H1 (cell line): ENCODE measurements at regions not wholly inside any gene's neighbourhood (a gene's known extent, or its start where the extent isn't known, plus 50 kb on each side); places are given as distances from the start of the nearest gene placed in this dataset.

Source experiments
- CTCF ChIA-PET: fragments of 300-600 bp; sonication (Branson Sonifier 250); formaldehyde crosslinking; loops from one replicate; lab custom pipeline; 2021; ENCODE audit not compliant: partially characterized antibody; lab: Charles Lee
- POLR2A ChIA-PET: fragments of 300-600 bp; sonication (Branson Sonifier 250); formaldehyde crosslinking; loops from one replicate; lab custom pipeline; 2021; ENCODE audit warnings: inconsistent platforms; ENCODE audit not compliant: partially characterized antibody; lab: Charles Lee
- DNase-seq, 2 experiments: peaks; one replicate each; pipeline versions ENCODE4 v3.0.0 to v3.0.0-alpha.2; 2010 to 2022; ENCODE audit warnings: low spot score in 2 of 2, low read depth in 1 of 2, mixed read lengths in 1 of 2
- FAIRE-seq: peaks from 2 replicates; lab custom pipeline; 2011; peaks lifted over from hg19 to GRCh38; lab: Jason Lieb, UNC
- H2AFZ ChIP-seq: 2 replicates; pipeline ENCODE4 v1.8.1; 2012; ENCODE audit warnings: low read length, inconsistent platforms
- H2AK5ac ChIP-seq: 2 replicates; pipeline ENCODE4 v1.6.1; 2013; ENCODE audit warnings: low read depth, low read length
- H2BK120ac ChIP-seq: replicated peaks from 2 replicates; pipeline ENCODE3; 2013; ENCODE audit warnings: low read depth, low read length, inconsistent platforms
- H2BK12ac ChIP-seq: 2 replicates; pipeline ENCODE4 v1.6.1; 2013; ENCODE audit warnings: low read depth, low read length
- H2BK15ac ChIP-seq: 2 replicates; pipeline ENCODE4 v1.6.1; 2013; ENCODE audit warnings: low read length
- H2BK20ac ChIP-seq: 2 replicates; pipeline ENCODE4 v1.6.1; 2013; ENCODE audit warnings: low read length
- H2BK5ac ChIP-seq: 2 replicates; pipeline ENCODE4 v1.6.1; 2013; ENCODE audit warnings: low read depth, low read length
- H3K14ac ChIP-seq: 2 replicates; pipeline ENCODE4 v1.6.1; 2013; ENCODE audit warnings: inconsistent platforms; ENCODE audit not compliant: insufficient read length
- H3K18ac ChIP-seq: 2 replicates; pipeline ENCODE4 v1.6.1; 2013; ENCODE audit warnings: low read length; ENCODE audit errors: extremely low read depth
- H3K23ac ChIP-seq: 2 replicates; pipeline ENCODE4 v1.6.1; 2013; ENCODE audit warnings: inconsistent platforms; ENCODE audit not compliant: insufficient read length
- H3K23me2 ChIP-seq: 2 replicates; pipeline ENCODE4 v1.6.1; 2013; ENCODE audit warnings: low read depth, low read length
- H3K27ac ChIP-seq: 2 replicates; pipeline ENCODE4 v1.6.1; 2011; ENCODE audit warnings: low read depth, low read length, inconsistent platforms
- H3K27me3 ChIP-seq, 4 experiments: replicated peaks in 1 of 4; 1 replicate in 1 of 4; 2 replicates in 3 of 4; pipeline versions ENCODE4 v1.6.1 to v1.8.1; 2011 to 2013; ENCODE audit warnings: low read length in 3 of 4, mild to moderate bottlenecking in 3 of 4, inconsistent platforms in 2 of 4, mixed read lengths in 2 of 4, moderate library complexity in 1 of 4; ENCODE audit not compliant: control insufficient read depth in 3 of 4, insufficient read depth in 3 of 4; ENCODE audit errors: extremely low read depth in 1 of 4
- H3K36me3 ChIP-seq, 4 experiments: 2 replicates each; pipeline versions ENCODE4 v1.6.1 to v1.8.1; 2011 to 2013; ENCODE audit warnings: mild to moderate bottlenecking in 4 of 4, low read length in 3 of 4, moderate library complexity in 2 of 4, control low read depth in 1 of 4, inconsistent platforms in 1 of 4; ENCODE audit not compliant: insufficient read depth in 4 of 4, control insufficient read depth in 2 of 4
- H3K4ac ChIP-seq: replicated peaks from 2 replicates; pipeline ENCODE3; 2013; ENCODE audit warnings: low read length, low read depth, mixed read lengths, inconsistent platforms; ENCODE audit not compliant: insufficient read length
- H3K4me1 ChIP-seq, 4 experiments: replicated peaks in 1 of 4; 1 replicate in 1 of 4; 2 replicates in 3 of 4; pipeline versions ENCODE4 v1.6.1 to v1.8.1; 2011 to 2013; ENCODE audit warnings: low read length in 3 of 4, inconsistent platforms in 2 of 4, mixed read lengths in 1 of 4; ENCODE audit not compliant: insufficient read depth in 4 of 4, control insufficient read depth in 3 of 4
- H3K4me2 ChIP-seq, 2 experiments: 2 replicates each; pipeline versions ENCODE4 v1.6.1 to v1.8.1; 2011 to 2013; ENCODE audit warnings: low read depth in 2 of 2, low read length in 2 of 2, control low read depth in 1 of 2, inconsistent platforms in 1 of 2, mild to moderate bottlenecking in 1 of 2; ENCODE audit not compliant: insufficient read depth in 1 of 2
- H3K4me3 ChIP-seq, 4 experiments: fragments of 200-600, 300-600 bp in 1 of 4; sonication (generic), shearing (Covaris generic), sonication (Bioruptor Twin) in 1 of 4; 2 replicates each; pipeline versions ENCODE4 v1.5.1 to v1.8.1; 2011 to 2016; ENCODE audit warnings: low read length in 4 of 4, low read depth in 3 of 4, control low read depth in 2 of 4, inconsistent platforms in 2 of 4, mild to moderate bottlenecking in 2 of 4, mixed read lengths in 1 of 4, moderate library complexity in 1 of 4; ENCODE audit not compliant: insufficient read depth in 2 of 4; ENCODE audit errors: extremely low read depth in 1 of 4
- H3K56ac ChIP-seq: replicated peaks from 2 replicates; pipeline ENCODE3; 2013; ENCODE audit warnings: low read depth, mild to moderate bottlenecking, mixed read lengths, low read length, inconsistent platforms; ENCODE audit not compliant: insufficient read length
- H3K79me1 ChIP-seq: 2 replicates; pipeline ENCODE4 v1.6.1; 2013; ENCODE audit warnings: low read depth, low read length, control low read depth
- H3K79me2 ChIP-seq, 2 experiments: 2 replicates each; pipeline versions ENCODE4 v1.6.1 to v1.8.1; 2012 to 2013; ENCODE audit warnings: low read length in 2 of 2, mild to moderate bottlenecking in 2 of 2, inconsistent platforms in 1 of 2; ENCODE audit not compliant: insufficient read depth in 2 of 2, control insufficient read depth in 1 of 2
- H3K9ac ChIP-seq, 4 experiments: replicated peaks in 1 of 4; 1 replicate in 1 of 4; 2 replicates in 3 of 4; pipeline versions ENCODE4 v1.6.1 to v1.8.1; 2011 to 2013; ENCODE audit warnings: low read depth in 3 of 4, low read length in 3 of 4, control low read depth in 2 of 4, mild to moderate bottlenecking in 2 of 4, moderate library complexity in 2 of 4, inconsistent platforms in 1 of 4; ENCODE audit errors: extremely low read depth in 1 of 4
- H3K9me3 ChIP-seq, 2 experiments: 2 replicates each; pipeline versions ENCODE4 v1.6.1 to v1.8.1; 2012 to 2013; ENCODE audit warnings: mild to moderate bottlenecking in 2 of 2, moderate library complexity in 2 of 2, control low read depth in 1 of 2, inconsistent platforms in 1 of 2, low read depth in 1 of 2, low read length in 1 of 2, mixed read lengths in 1 of 2; ENCODE audit not compliant: insufficient read depth in 2 of 2
- H4K20me1 ChIP-seq, 2 experiments: replicated peaks in 1 of 2; 2 replicates each; pipeline versions ENCODE3 to v1.8.1; 2011 to 2013; ENCODE audit warnings: inconsistent platforms in 2 of 2, low read length in 2 of 2, mild to moderate bottlenecking in 1 of 2; ENCODE audit not compliant: insufficient read depth in 2 of 2, control insufficient read depth in 1 of 2
- H4K5ac ChIP-seq: 2 replicates; pipeline ENCODE4 v1.6.1; 2013; ENCODE audit warnings: low read length, low read depth, mixed read lengths, inconsistent platforms; ENCODE audit not compliant: insufficient read length
- H4K8ac ChIP-seq: 2 replicates; pipeline ENCODE4 v1.8.0; 2013; ENCODE audit warnings: mild to moderate bottlenecking, moderate library complexity, low read length, inconsistent platforms; ENCODE audit not compliant: insufficient read depth; ENCODE audit errors: extremely low read depth
- H4K91ac ChIP-seq: replicated peaks from 2 replicates; pipeline ENCODE3; 2013; ENCODE audit warnings: low read length, mixed read lengths, inconsistent platforms; ENCODE audit not compliant: insufficient read length
- CBX5 ChIP-seq: fragments of 300-800, 300-1000 bp; sonication (generic); IDR thresholded peaks from 2 replicates; pipeline ENCODE4 v1.7.1; 2016; ENCODE audit warnings: antibody characterized with exemption, low read length, low read depth
- CTCF ChIP-seq, 3 experiments: IDR thresholded peaks; 1 replicate in 2 of 3; 2 replicates in 1 of 3; pipeline versions ENCODE4 v1.5.1 to v1.6.1; 2011; ENCODE audit warnings: low read length in 3 of 3, mild to moderate bottlenecking in 3 of 3, inconsistent platforms in 2 of 3, low read depth in 1 of 3, moderate library complexity in 1 of 3; ENCODE audit not compliant: insufficient read depth in 1 of 3; ENCODE audit errors: control extremely low read depth in 1 of 3
- EGR1 ChIP-seq: IDR thresholded peaks from 2 replicates; pipeline ENCODE4 v1.6.1; 2011; ENCODE audit warnings: low read depth, low read length, borderline replicate concordance
- FOSL1 ChIP-seq: IDR thresholded peaks from 2 replicates; pipeline ENCODE4 v1.6.1; 2011; ENCODE audit warnings: mild to moderate bottlenecking, low read depth, low read length, moderate library complexity; ENCODE audit not compliant: insufficient read depth
- KDM1A ChIP-seq: fragments of 200-600, 300-600 bp; sonication (generic); IDR thresholded peaks from 2 replicates; pipeline ENCODE4 v1.7.1; 2016; ENCODE audit warnings: mild to moderate bottlenecking, low read length, borderline replicate concordance
- MAFK ChIP-seq: IDR thresholded peaks from 2 replicates; pipeline ENCODE4 v1.6.1; 2012; ENCODE audit warnings: low read depth, mild to moderate bottlenecking, improper control_type of control experiment, low read length
- SAP30 ChIP-seq: fragments of 300-600 bp; sonication (generic); IDR thresholded peaks from 2 replicates; pipeline ENCODE4 v1.7.1; 2012; ENCODE audit warnings: low read length, moderate library complexity, mild to moderate bottlenecking, inconsistent platforms; ENCODE audit not compliant: insufficient read depth, insufficient replicate concordance
- SIRT6 ChIP-seq: IDR thresholded peaks from one replicate; pipeline ENCODE4 v1.7.1; 2012; ENCODE audit warnings: low read length, inconsistent platforms
- SIX5 ChIP-seq: IDR thresholded peaks from 2 replicates; pipeline ENCODE4 v1.6.1; 2011; ENCODE audit warnings: mild to moderate bottlenecking, low read depth, low read length
- SP4 ChIP-seq: IDR thresholded peaks from 2 replicates; pipeline ENCODE4 v1.6.1; 2012; ENCODE audit warnings: low read length, inconsistent platforms
- TEAD4 ChIP-seq: IDR thresholded peaks from 2 replicates; pipeline ENCODE4 v1.6.1; 2012; ENCODE audit warnings: low read depth, low read length, inconsistent platforms, mixed read lengths
- WGBS, 2 experiments: shearing (Covaris generic) in 1 of 2; methylation state at CpG; one replicate each; pipeline versions ENCODE4 v1.1.6 to v1.1.7; 2013 to 2015; ENCODE audit warnings: low lambda C conversion rate in 2 of 2, mixed read lengths in 2 of 2, inconsistent platforms in 1 of 2, low coverage in 1 of 2, missing lambda C conversion rate in 1 of 2; ENCODE audit not compliant: insufficient replicate concordance in 2 of 2, insufficient coverage in 1 of 2, insufficient read length in 1 of 2; ENCODE audit errors: extremely low coverage in 1 of 2, missing lambda C conversion rate in 1 of 2; 5-methylcytosine and 5-hydroxymethylcytosine counted together

- Histone ChIP-seq H3K14ac (no peak overlapping the region), H3K56ac (no peak overlapping the region), H3K9me3 (peaks cover 26 to 35% of the 10 kb centered on the region in 2 experiments), H2BK15ac (no peak overlapping the region), H4K91ac (no peak overlapping the region), H2BK12ac (no peak overlapping the region), H2AK5ac (no peak overlapping the region), H3K23ac (no peak overlapping the region), H3K9ac (no peak overlapping the region), H3K4me2 (no peak overlapping the region), H4K5ac (no peak overlapping the region), H3K4ac (no peak overlapping the region), H2BK5ac (no peak overlapping the region), H4K8ac (no peak overlapping the region), H3K79me1 (no peaks in the 10 kb centered on the region), H3K4me3 (no peak overlapping the region), H2BK120ac (no peak overlapping the region), H3K27me3 (no peaks in the 10 kb centered on the region), H3K36me3 (no peaks in the 10 kb centered on the region), H4K20me1 (no peaks in the 10 kb centered on the region), H3K27ac (no peak overlapping the region), H3K23me2 (no peaks in the 10 kb centered on the region), H2AFZ (no peak overlapping the region), H3K79me2 (no peaks in the 10 kb centered on the region), H2BK20ac (no peak overlapping the region), H3K4me1 (no peaks in the 10 kb centered on the region), H3K18ac (no peak overlapping the region)
- 93% methylated on average over 9 of the region's 10 CpGs; no CpG with 5 or more reads in 1 of the 2 experiments for WGBS, 2 experiments
- no peak for DNase-seq
- ChIA-PET CTCF (interaction anchor here (0.7 to 4.3 kb wide), 4 partner anchors 13 to 698 kb away, joined by 3 to 43 read pairs (median 4); no protein-coding TSS in a partner anchor), POLR2A (no interaction called here)
- FAIRE-seq = no peak
- TF ChIP-seq SP4 (no peak), SIX5 (no peak), EGR1 (no peak), CBX5 (no peak), TEAD4 (no peak), CTCF (IDR thresholded peaks at IDR 0.05; ENCODE audit: control extremely low read depth in 1 of 3, insufficient read depth in 1 of 3, low read depth in 1 of 3, low read length in 3 of 3) (no peak), SIRT6 (no peak), KDM1A (no peak), FOSL1 (no peak), MAFK (no peak), SAP30 (no peak)
These were observed 283.9 kb downstream of the SMOC2 start for GRCh38 chr6:168724669-168725570.
